Upper lobe of left lung (tissue), 6 donors: ENCODE measurements at regions not wholly inside any gene's neighbourhood (a gene's known extent, or its start where the extent isn't known, plus 50 kb on each side); places are given as distances from the start of the nearest gene placed in this dataset.

Experiments used
- ATAC-seq, 2 donors: fragments of 200-7000 bp; cut with Tn5 transposase; one replicate each; pipeline ENCODE4 v1.9.1; 2022; ENCODE audit warnings: mild to moderate bottlenecking in 2 of 2, moderate library complexity in 2 of 2; ENCODE audit not compliant: low FRiP score in 2 of 2
- DNase-seq, 2 donors: peaks; one replicate each; pipeline ENCODE4 v3.0.0-alpha.2; 2019 to 2020
- H3K27ac ChIP-seq, 4 donors: fragments of 200-600 bp; sonication (generic); one replicate each; pipeline ENCODE4 v1.5.1; 2016 to 2019
- H3K27me3 ChIP-seq, 4 donors: fragments of 200-600 bp; sonication (generic); one replicate each; pipeline ENCODE4 v1.5.1; 2017 to 2019
- H3K36me3 ChIP-seq, 4 donors: fragments of 200-600 bp; sonication (generic); one replicate each; pipeline ENCODE4 v1.5.1; 2016 to 2019
- H3K4me1 ChIP-seq, 4 donors: fragments of 200-600 bp; sonication (generic); one replicate each; pipeline ENCODE4 v1.5.1; 2018 to 2019
- H3K4me3 ChIP-seq, 4 donors: fragments of 200-600 bp; sonication (generic); one replicate each; pipeline ENCODE4 v1.5.1; 2017 to 2019; ENCODE audit warnings: mild to moderate bottlenecking in 2 of 4, moderate library complexity in 1 of 4
- H3K9me3 ChIP-seq, 4 donors: fragments of 200-600 bp; sonication (generic); one replicate each; pipeline ENCODE4 v1.5.1; 2018 to 2019
- EP300 ChIP-seq, 4 donors: sonication (generic); formaldehyde crosslinking; IDR thresholded peaks; one replicate each; pipeline ENCODE4 v1.5.1; 2017; ENCODE audit warnings: antibody characterized with exemption in 4 of 4, control low read depth in 2 of 4
- POLR2A ChIP-seq, 4 donors: fragments of 450-650 bp; IDR thresholded peaks; one replicate each; pipeline ENCODE4 v1.5.1; 2016 to 2017; ENCODE audit warnings: antibody characterized with exemption in 4 of 4, mild to moderate bottlenecking in 2 of 4
- POLR2AphosphoS5 ChIP-seq, 2 donors: sonication (generic); formaldehyde crosslinking; IDR thresholded peaks; one replicate each; pipeline ENCODE4 v1.5.1; 2017; ENCODE audit warnings: antibody characterized with exemption in 2 of 2
- WGBS, 2 donors: methylation state at CpG; one replicate each; pipeline ENCODE4 v1.1.5; 2017 to 2018; 5-methylcytosine and 5-hydroxymethylcytosine counted together
- TF ChIP-seq, protein P1 (sequence below), 6 experiments: fragments of 450-650 bp in 4 of 6; fragments of 200-600 bp in 2 of 6; sonication (generic) in 2 of 6; IDR thresholded peaks; one replicate each; pipeline ENCODE4 v1.5.1; 2016 to 2019; ENCODE audit warnings: antibody characterized with exemption in 6 of 6
- donor health status: DM: no; HTN: no; CAD: no; lungs with moderate emphysema.
- donor health status: DM: no; HTN: yes; CAD: no; lungs with severe emphysema.

DNA sequence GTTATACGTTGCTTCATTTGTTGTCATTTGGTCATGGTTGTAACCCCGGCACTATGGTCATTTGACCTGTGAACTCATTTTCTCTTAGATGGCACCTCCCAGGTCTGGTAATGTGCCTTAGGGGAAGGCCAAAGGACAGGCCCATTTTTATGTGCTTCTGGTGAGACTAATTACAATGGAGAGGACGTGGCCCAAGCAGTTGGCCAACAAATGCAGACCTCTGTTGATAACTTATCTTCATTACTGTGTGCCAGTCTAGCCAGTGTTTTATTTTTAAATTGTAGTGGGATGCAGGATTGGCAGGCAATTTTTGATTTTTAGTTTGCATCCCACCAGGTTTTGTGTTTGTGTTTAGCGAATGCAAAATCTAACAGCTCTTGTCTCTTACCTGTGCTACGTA, 321.5 kb upstream of the AKR1E2 start:
- TF ChIP-seq POLR2AphosphoS5 (IDR thresholded peaks at IDR 0.05) = no peak
- no peak for TF ChIP-seq EP300 (IDR thresholded peaks at IDR 0.05)
- TF ChIP-seq, protein P1, sequence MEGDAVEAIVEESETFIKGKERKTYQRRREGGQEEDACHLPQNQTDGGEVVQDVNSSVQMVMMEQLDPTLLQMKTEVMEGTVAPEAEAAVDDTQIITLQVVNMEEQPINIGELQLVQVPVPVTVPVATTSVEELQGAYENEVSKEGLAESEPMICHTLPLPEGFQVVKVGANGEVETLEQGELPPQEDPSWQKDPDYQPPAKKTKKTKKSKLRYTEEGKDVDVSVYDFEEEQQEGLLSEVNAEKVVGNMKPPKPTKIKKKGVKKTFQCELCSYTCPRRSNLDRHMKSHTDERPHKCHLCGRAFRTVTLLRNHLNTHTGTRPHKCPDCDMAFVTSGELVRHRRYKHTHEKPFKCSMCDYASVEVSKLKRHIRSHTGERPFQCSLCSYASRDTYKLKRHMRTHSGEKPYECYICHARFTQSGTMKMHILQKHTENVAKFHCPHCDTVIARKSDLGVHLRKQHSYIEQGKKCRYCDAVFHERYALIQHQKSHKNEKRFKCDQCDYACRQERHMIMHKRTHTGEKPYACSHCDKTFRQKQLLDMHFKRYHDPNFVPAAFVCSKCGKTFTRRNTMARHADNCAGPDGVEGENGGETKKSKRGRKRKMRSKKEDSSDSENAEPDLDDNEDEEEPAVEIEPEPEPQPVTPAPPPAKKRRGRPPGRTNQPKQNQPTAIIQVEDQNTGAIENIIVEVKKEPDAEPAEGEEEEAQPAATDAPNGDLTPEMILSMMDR (IDR thresholded peaks at IDR 0.05) = no peak
- TF ChIP-seq POLR2A (IDR thresholded peaks at IDR 0.05) = no peak
- Histone ChIP-seq H3K27ac (no peak overlapping the region), H3K27me3 (no peaks in the 10 kb centered on the region), H3K9me3 (no peaks in the 10 kb centered on the region), H3K4me1 (no peaks in the 10 kb centered on the region), H3K4me3 (no peak overlapping the region), H3K36me3 (no peaks in the 10 kb centered on the region)
- no peak for DNase-seq
- no peak for ATAC-seq
- 95 to 97% methylated on average over 5 of the region's 5 CpGs for WGBS, 2 donors

DNA sequence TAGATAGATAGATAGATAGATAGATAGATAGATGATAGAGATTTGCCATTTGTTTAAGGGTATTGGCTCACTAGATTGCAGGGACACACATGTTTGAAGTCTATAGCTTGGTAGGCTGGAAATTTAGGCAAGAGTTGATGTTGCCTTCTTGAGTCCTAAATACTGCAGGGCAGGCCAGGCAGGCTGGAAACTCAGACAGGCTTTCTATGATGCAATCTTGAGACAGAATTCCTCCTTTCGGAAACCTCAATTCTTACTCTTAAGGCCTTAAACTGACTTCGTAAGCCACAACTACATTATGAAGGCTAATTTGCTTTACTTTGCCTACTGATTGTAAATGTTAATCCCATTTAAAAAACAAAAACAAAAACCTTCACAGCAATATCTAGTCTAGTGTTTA, 322.9 kb upstream of the AKR1E2 start:
- H3K27ac ChIP-seq = no peak overlapping the region
- TF ChIP-seq POLR2A (IDR thresholded peaks at IDR 0.05) (no peak), EP300 (IDR thresholded peaks at IDR 0.05) (no peak), POLR2AphosphoS5 (IDR thresholded peaks at IDR 0.05) (no peak)
- TF ChIP-seq, protein P1 (IDR thresholded peaks at IDR 0.05) = no peak
- no peak for DNase-seq
- H3K27me3 ChIP-seq = no peaks in the 10 kb centered on the region
- H3K9me3 ChIP-seq = no peaks in the 10 kb centered on the region
- H3K4me1 ChIP-seq = peaks cover 0 to 5% (median 0%) of the 10 kb centered on the region in 4 donors
- H3K36me3 ChIP-seq = no peaks in the 10 kb centered on the region
- WGBS, 2 donors = 83 to 97% methylated on average over 2 of the region's 2 CpGs
- no peak for ATAC-seq
- no peak overlapping the region for H3K4me3 ChIP-seq

DNA sequence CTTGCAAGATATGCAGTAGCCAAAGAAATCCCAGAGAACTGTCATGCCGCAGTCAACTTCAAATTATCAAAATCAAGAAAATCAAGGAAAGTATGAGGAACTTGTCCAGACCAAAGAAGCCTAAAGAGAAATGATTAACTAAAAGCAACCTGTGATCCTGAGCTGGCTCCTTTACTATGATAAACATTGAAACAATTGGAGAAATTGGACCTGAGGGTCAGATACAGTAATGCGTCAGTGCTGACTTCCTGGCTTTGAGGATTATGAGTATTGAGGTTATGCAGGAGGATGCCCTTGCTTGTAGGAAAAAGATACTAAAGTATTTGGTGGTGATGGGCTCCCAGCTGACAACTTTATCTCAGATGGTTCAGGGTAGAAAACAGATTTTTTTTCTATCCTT, 324.7 kb upstream of the AKR1E2 start:
- no peak overlapping the region for H3K27ac ChIP-seq
- no peaks in the 10 kb centered on the region for H3K27me3 ChIP-seq
- H3K4me3 ChIP-seq = no peak overlapping the region
- DNase-seq (no peak), ATAC-seq (no peak)
- TF ChIP-seq POLR2AphosphoS5 (IDR thresholded peaks at IDR 0.05) (no peak), POLR2A (IDR thresholded peaks at IDR 0.05) (no peak), EP300 (IDR thresholded peaks at IDR 0.05) (no peak)
- TF ChIP-seq, protein P1 (IDR thresholded peaks at IDR 0.05) = no peak
- 88 to 89% methylated on average over 2 of the region's 2 CpGs for WGBS, 2 donors
- no peaks in the 10 kb centered on the region for H3K36me3 ChIP-seq
- no peaks in the 10 kb centered on the region for H3K9me3 ChIP-seq
- H3K4me1 ChIP-seq = peaks cover 0 to 8% (median 0%) of the 10 kb centered on the region in 4 donors

DNA sequence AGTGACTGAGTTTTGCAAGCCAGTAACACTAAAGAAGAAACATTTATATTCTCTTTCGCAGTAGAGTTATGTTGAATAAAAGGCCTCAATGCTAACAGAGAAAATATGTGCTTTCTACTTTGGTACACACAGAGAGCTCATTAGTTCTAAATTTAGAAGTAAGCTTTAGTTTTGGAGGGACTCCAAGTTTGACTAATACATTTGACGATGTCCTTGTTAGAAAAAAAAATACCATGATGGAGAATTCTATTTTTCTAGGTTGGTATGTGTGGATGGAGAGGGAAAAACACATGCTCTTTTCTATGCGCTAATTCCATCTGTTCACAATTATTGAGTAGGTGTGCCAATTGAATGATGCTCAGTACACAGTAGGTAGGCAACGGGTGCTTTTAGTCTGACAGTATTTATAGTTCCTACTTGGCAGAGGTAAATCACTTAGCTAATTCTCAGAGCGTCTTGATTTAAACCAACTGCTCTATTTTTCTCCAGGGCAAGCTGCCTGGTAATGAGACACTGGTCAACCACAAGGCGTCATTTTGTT, 327.2 kb upstream of the AKR1E2 start:
- DNase-seq (no peak), ATAC-seq (peak in 1 of 2 donors; percentile 68)
- Histone ChIP-seq H3K27me3 (no peaks in the 10 kb centered on the region), H3K4me3 (no peak overlapping the region), H3K27ac (peak overlapping the region; percentile 37 to 65 (median 54)), H3K36me3 (no peaks in the 10 kb centered on the region), H3K4me1 (peaks cover 0 to 8% (median 0%) of the 10 kb centered on the region in 4 donors), H3K9me3 (no peaks in the 10 kb centered on the region)
- 48 to 56% methylated on average over 6 of the region's 6 CpGs for WGBS, 2 donors
- TF ChIP-seq, protein P1 (IDR thresholded peaks at IDR 0.05) = no peak
- TF ChIP-seq EP300 (IDR thresholded peaks at IDR 0.05) = no peak
- TF ChIP-seq POLR2A (IDR thresholded peaks at IDR 0.05) = no peak
- no peak for TF ChIP-seq POLR2AphosphoS5 (IDR thresholded peaks at IDR 0.05)

DNA sequence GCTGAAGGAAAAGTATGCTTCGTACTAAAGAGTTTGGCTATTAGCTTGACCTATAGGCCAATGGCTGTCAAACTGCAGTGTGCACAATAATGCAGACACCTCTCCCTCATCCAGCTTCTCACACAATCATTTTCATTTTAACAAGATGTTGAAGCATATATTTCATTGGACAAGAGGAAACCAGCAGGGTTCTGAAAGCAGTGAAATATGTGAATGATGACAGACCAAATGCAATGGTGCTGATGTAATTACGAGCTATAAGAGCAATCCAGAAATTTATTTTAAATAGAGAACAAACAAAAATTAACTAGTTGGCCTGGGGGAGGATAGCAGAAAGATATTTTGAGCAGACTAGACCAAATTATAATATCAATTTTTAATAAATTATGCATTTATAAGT, 331.5 kb upstream of the AKR1E2 start:
- DNase-seq (no peak), ATAC-seq (no peak)
- WGBS, 2 donors = 89 to 93% methylated on average over 2 of the region's 2 CpGs
- H3K27ac ChIP-seq = no peak overlapping the region
- H3K4me1 ChIP-seq = peaks cover 0 to 8% (median 0%) of the 10 kb centered on the region in 4 donors
- no peak overlapping the region for H3K4me3 ChIP-seq
- no peaks in the 10 kb centered on the region for H3K27me3 ChIP-seq
- TF ChIP-seq, protein P1 (IDR thresholded peaks at IDR 0.05) = no peak
- no peak for TF ChIP-seq EP300 (IDR thresholded peaks at IDR 0.05)
- no peak for TF ChIP-seq POLR2A (IDR thresholded peaks at IDR 0.05)
- no peak for TF ChIP-seq POLR2AphosphoS5 (IDR thresholded peaks at IDR 0.05)
- no peaks in the 10 kb centered on the region for H3K36me3 ChIP-seq
- H3K9me3 ChIP-seq = no peaks in the 10 kb centered on the region
